Upper lobe of left lung (tissue), 4 donors: ENCODE measurements at regions not wholly inside any gene's neighbourhood (a gene's known extent, or its start where the extent isn't known, plus 50 kb on each side); places are given as distances from the start of the nearest gene placed in this dataset.

Source experiments
- CTCF ChIP-seq, 6 experiments: fragments of 450-650 bp in 4 of 6; fragments of 200-600 bp in 2 of 6; sonication (generic) in 2 of 6; IDR thresholded peaks; one replicate each; pipeline ENCODE4 v1.5.1; 2016 to 2019; ENCODE audit warnings: antibody characterized with exemption in 6 of 6
- EP300 ChIP-seq, 4 donors: sonication (generic); formaldehyde crosslinking; IDR thresholded peaks; one replicate each; pipeline ENCODE4 v1.5.1; 2017; ENCODE audit warnings: antibody characterized with exemption in 4 of 4, control low read depth in 2 of 4
- POLR2A ChIP-seq, 4 donors: fragments of 450-650 bp; IDR thresholded peaks; one replicate each; pipeline ENCODE4 v1.5.1; 2016 to 2017; ENCODE audit warnings: antibody characterized with exemption in 4 of 4, mild to moderate bottlenecking in 2 of 4
- POLR2AphosphoS5 ChIP-seq, 2 donors: sonication (generic); formaldehyde crosslinking; IDR thresholded peaks; one replicate each; pipeline ENCODE4 v1.5.1; 2017; ENCODE audit warnings: antibody characterized with exemption in 2 of 2

- TF ChIP-seq POLR2A (IDR thresholded peaks at IDR 0.05): no peak
- no peak for TF ChIP-seq EP300 (IDR thresholded peaks at IDR 0.05)
- TF ChIP-seq CTCF (IDR thresholded peaks at IDR 0.05): no peak
- TF ChIP-seq POLR2AphosphoS5 (IDR thresholded peaks at IDR 0.05): no peak
Measured at GRCh38 chr10:2729197-2729596, 338.2 kb upstream of the PFKP start.
